H1 (cell line): ENCODE measurements at regions not wholly inside any gene's neighbourhood (a gene's known extent, or its start where the extent isn't known, plus 50 kb on each side); places are given as distances from the start of the nearest gene placed in this dataset.

ENCODE experiments used
- BCL11A ChIP-seq, 2 experiments: IDR thresholded peaks; one replicate each; pipeline ENCODE4 v1.6.1; 2011; ENCODE audit warnings: low read depth in 2 of 2, low read length in 2 of 2, mild to moderate bottlenecking in 2 of 2
- CEBPB ChIP-seq: IDR thresholded peaks from 2 replicates; pipeline ENCODE4 v1.6.1; 2012; ENCODE audit warnings: low read depth, low read length
- EGR1 ChIP-seq: IDR thresholded peaks from 2 replicates; pipeline ENCODE4 v1.6.1; 2011; ENCODE audit warnings: low read depth, low read length, borderline replicate concordance
- GTF2F1 ChIP-seq: IDR thresholded peaks from 2 replicates; pipeline ENCODE4 v1.6.1; 2012; ENCODE audit warnings: low read depth, low read length, improper control_type of control experiment, borderline replicate concordance
- POLR2A ChIP-seq, 2 experiments: IDR thresholded peaks; 1 replicate in 1 of 2; 2 replicates in 1 of 2; pipeline ENCODE4 v1.6.1; 2011; ENCODE audit warnings: low read depth in 2 of 2, low read length in 2 of 2, mild to moderate bottlenecking in 2 of 2; ENCODE audit errors: control extremely low read depth in 1 of 2
- RNF2 ChIP-seq: fragments of 200-900, 300-1000 bp; sonication (generic); IDR thresholded peaks from 2 replicates; pipeline ENCODE4 v1.7.1; 2016; ENCODE audit warnings: borderline replicate concordance, low read depth, mild to moderate bottlenecking, antibody characterized with exemption, low read length; ENCODE audit not compliant: poor library complexity, severe bottlenecking; ENCODE audit errors: missing control alignments
- TF ChIP-seq, protein P1 (sequence below): IDR thresholded peaks from 2 replicates; pipeline ENCODE4 v1.6.1; 2011; ENCODE audit warnings: low read depth, mild to moderate bottlenecking, low read length; ENCODE audit not compliant: insufficient read depth

- no peak for TF ChIP-seq GTF2F1
- TF ChIP-seq POLR2A (IDR thresholded peaks at IDR 0.05; ENCODE audit: control extremely low read depth in 1 of 2, low read depth in 2 of 2, low read length in 2 of 2): no peak
- TF ChIP-seq RNF2: no peak
- TF ChIP-seq, protein P1, sequence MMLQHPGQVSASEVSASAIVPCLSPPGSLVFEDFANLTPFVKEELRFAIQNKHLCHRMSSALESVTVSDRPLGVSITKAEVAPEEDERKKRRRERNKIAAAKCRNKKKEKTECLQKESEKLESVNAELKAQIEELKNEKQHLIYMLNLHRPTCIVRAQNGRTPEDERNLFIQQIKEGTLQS: no peak
- TF ChIP-seq BCL11A (IDR thresholded peaks at IDR 0.05; ENCODE audit: low read depth in 2 of 2, low read length in 2 of 2): no peak
- TF ChIP-seq CEBPB: no peak
- TF ChIP-seq EGR1: no peak
- TF ChIP-seq, all 59 proteins: peak for 0
Observed at GRCh38 chr17:52606098-52606497, 447.6 kb upstream of the CA10 start (continued).
